ENCODE measurements at regions not wholly inside any gene's neighbourhood (a gene's known extent, or its start where the extent isn't known, plus 50 kb on each side); places are given as distances from the start of the nearest gene placed in this dataset.

- no peak for TF ChIP-seq CTCF (IDR thresholded peaks at IDR 0.05)
- Histone ChIP-seq H3K27ac (no peak overlapping the region), H3K4me3 (no peak overlapping the region)
- no peak for DNase-seq (ENCODE audit: low spot score)
These were observed 67.6 kb downstream of the COX18 start for GRCh38 chr4:73001885-73002284.

DNA sequence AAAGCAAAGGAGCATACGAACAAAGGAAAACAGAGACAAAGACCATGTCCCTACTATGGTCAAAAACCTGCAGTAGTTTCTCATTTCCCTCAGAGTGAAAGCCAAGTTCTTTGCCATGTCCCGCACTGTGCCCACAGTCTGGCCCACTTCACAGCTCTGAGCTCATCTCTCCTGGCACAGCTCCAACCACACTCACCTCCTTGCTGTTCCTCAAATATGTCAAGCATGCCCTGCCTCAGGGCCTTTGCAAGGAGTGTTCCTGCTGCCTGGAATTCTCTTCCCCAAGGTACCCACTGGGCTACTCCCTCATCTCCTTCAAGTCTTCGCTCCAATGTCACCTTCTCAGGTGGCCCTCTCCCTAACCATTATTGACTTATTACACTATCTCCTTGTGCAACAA, 72.1 kb downstream of the COX18 start:
- TF ChIP-seq CTCF (IDR thresholded peaks at IDR 0.05) = no peak

GRCh38 chr4:72994670-72995069, 74.8 kb downstream of the COX18 start:
- Histone ChIP-seq H3K4me3 (no peak overlapping the region), H3K27ac (no peak overlapping the region)
- DNase-seq (ENCODE audit: low spot score) = no peak
- no peak for TF ChIP-seq CTCF (IDR thresholded peaks at IDR 0.05)

More for the DNA sequence above, 72.1 kb downstream of the COX18 start:
- H3K4me3 ChIP-seq = no peak overlapping the region
- H3K27ac ChIP-seq = no peak overlapping the region
- no peak for DNase-seq (ENCODE audit: low spot score)

- DNase-seq (ENCODE audit: low spot score) = no peak
- no peak overlapping the region for H3K27ac ChIP-seq
- no peak overlapping the region for H3K4me3 ChIP-seq
- no peak for TF ChIP-seq CTCF (IDR thresholded peaks at IDR 0.05)
These were observed 75.6 kb downstream of the COX18 start for GRCh38 chr4:72993876-72994275.

DNA sequence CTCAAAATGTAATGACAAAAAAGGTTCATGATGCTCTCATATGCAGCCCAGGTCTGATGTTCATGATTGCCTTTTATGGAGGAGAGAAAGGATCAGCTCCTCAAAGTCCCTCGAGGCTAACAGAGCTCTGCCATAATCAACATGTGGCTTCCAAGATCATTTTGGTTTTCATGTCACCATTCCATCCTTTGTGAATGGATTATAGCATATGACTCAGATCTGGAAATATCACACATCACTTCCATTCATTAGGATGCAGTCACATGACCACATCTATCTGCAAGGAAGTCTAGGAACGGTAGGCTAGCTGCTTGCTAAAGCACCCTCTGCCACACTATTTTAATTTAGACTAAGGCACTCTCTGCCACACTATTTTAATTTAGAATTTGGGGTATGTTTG, 77.6 kb downstream of the COX18 start:
- TF ChIP-seq CTCF (IDR thresholded peaks at IDR 0.05) = no peak
- no peak overlapping the region for H3K4me3 ChIP-seq
- no peak overlapping the region for H3K27ac ChIP-seq
- DNase-seq (ENCODE audit: low spot score) = no peak

- no peak for DNase-seq (ENCODE audit: low spot score)
- H3K27ac ChIP-seq = no peak overlapping the region
- no peak overlapping the region for H3K4me3 ChIP-seq
- TF ChIP-seq CTCF (IDR thresholded peaks at IDR 0.05) = no peak
These were observed 81.5 kb downstream of the COX18 start for GRCh38 chr4:72987741-72988729.

GRCh38 chr4:72984351-72984750, 85.2 kb downstream of the COX18 start:
- TF ChIP-seq CTCF (IDR thresholded peaks at IDR 0.05) = no peak
- H3K4me3 ChIP-seq = no peak overlapping the region
- no peak overlapping the region for H3K27ac ChIP-seq
- no peak for DNase-seq (ENCODE audit: low spot score)

All from coronary artery (tissue), 2 donors.